ENCODE measurements at regions not wholly inside any gene's neighbourhood (a gene's known extent, or its start where the extent isn't known, plus 50 kb on each side); places are given as distances from the start of the nearest gene placed in this dataset.

DNA sequence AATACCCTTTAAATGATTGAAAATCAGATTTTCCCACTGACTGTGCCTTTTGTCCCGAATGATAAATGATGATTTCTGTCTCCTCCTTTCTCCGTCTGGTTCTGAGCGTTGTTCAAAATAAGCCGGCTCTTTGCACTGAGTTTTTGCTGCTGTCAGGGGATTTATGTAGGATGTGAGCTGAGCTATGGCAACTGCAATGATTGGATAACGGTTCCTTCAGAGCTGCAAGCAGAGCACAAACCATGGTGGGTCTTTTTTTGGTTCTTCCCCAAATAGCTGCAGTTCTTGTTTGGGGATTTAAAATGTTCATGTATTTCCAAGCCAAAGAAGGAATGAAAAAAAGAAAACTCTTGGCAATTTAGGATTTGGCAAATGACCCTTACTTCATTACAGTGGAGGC is 124.5 kb upstream of the CASK start:
- Histone ChIP-seq H3K4me1 (ENCODE audit: low read length) (no peaks in the 10 kb centered on the region), H3K79me2 (ENCODE audit: low read length) (no peaks in the 10 kb centered on the region), H3K4me2 (ENCODE audit: low read depth, low read length) (no peak overlapping the region), H3K9me3 (replicated peaks; ENCODE audit: insufficient read depth, low read length) (no peaks in the 10 kb centered on the region), H3K9me2 (replicated peaks; ENCODE audit: insufficient read depth, low read length) (no peaks in the 10 kb centered on the region), H3K27me3 (replicated peaks; ENCODE audit: insufficient read depth, low read length) (no peaks in the 10 kb centered on the region), H3F3A (ENCODE audit: insufficient read depth, low read length) (no peaks in the 10 kb centered on the region), H3K9ac (ENCODE audit: low read length) (no peak overlapping the region), H3K4me3 (ENCODE audit: low read length) (no peak overlapping the region), H3K36me3 (replicated peaks; ENCODE audit: insufficient read depth, low read length) (no peaks in the 10 kb centered on the region), H2AFZ (ENCODE audit: low read length) (no peak overlapping the region), H4K20me1 (ENCODE audit: insufficient read depth, low read length) (no peaks in the 10 kb centered on the region), H3K27ac (ENCODE audit: low read length) (no peak overlapping the region)
- DNase-seq: no peak
- TF ChIP-seq, protein P1, sequence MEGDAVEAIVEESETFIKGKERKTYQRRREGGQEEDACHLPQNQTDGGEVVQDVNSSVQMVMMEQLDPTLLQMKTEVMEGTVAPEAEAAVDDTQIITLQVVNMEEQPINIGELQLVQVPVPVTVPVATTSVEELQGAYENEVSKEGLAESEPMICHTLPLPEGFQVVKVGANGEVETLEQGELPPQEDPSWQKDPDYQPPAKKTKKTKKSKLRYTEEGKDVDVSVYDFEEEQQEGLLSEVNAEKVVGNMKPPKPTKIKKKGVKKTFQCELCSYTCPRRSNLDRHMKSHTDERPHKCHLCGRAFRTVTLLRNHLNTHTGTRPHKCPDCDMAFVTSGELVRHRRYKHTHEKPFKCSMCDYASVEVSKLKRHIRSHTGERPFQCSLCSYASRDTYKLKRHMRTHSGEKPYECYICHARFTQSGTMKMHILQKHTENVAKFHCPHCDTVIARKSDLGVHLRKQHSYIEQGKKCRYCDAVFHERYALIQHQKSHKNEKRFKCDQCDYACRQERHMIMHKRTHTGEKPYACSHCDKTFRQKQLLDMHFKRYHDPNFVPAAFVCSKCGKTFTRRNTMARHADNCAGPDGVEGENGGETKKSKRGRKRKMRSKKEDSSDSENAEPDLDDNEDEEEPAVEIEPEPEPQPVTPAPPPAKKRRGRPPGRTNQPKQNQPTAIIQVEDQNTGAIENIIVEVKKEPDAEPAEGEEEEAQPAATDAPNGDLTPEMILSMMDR (IDR thresholded peaks at IDR 0.05; ENCODE audit: low read length): no peak
- TF ChIP-seq EZH2 (optimal IDR thresholded peaks at IDR 0.05; ENCODE audit: low read depth, low read length) (no peak), EZH2phosphoT487 (IDR thresholded peaks at IDR 0.05; ENCODE audit: low read length) (no peak)

GRCh38 chrX:42028109-42028508 is 104.8 kb upstream of the CASK start:
- Histone ChIP-seq H3K27me3 (replicated peaks; ENCODE audit: insufficient read depth, low read length) (no peaks in the 10 kb centered on the region), H3K79me2 (ENCODE audit: low read length) (no peaks in the 10 kb centered on the region)

GRCh38 chrX:42027367-42028000 is 104.1 kb upstream of the CASK start:
- peak overlapping the region; percentile 47 for H3K27ac ChIP-seq (ENCODE audit: low read length)
- no peak overlapping the region for H3K4me3 ChIP-seq (ENCODE audit: low read length)
- no peaks in the 10 kb centered on the region for H3K9me3 ChIP-seq (replicated peaks; ENCODE audit: insufficient read depth, low read length)
- peaks cover 15% of the 10 kb centered on the region for H3F3A ChIP-seq (ENCODE audit: insufficient read depth, low read length)
- no peaks in the 10 kb centered on the region for H3K27me3 ChIP-seq (replicated peaks; ENCODE audit: insufficient read depth, low read length)
- no peak overlapping the region for H3K9ac ChIP-seq (ENCODE audit: low read length)
- no peak overlapping the region for H2AFZ ChIP-seq (ENCODE audit: low read length)
- TF ChIP-seq, protein P1 (IDR thresholded peaks at IDR 0.05; ENCODE audit: low read length): no peak
- TF ChIP-seq EZH2phosphoT487 (IDR thresholded peaks at IDR 0.05; ENCODE audit: low read length): no peak
- TF ChIP-seq EZH2 (optimal IDR thresholded peaks at IDR 0.05; ENCODE audit: low read depth, low read length): no peak
- DNase-seq: peak; percentile 85
- H3K4me2 ChIP-seq (ENCODE audit: low read depth, low read length): peak overlapping the region; percentile 13; the same call in 1 of the 2 replicates
- H4K20me1 ChIP-seq (ENCODE audit: insufficient read depth, low read length): no peaks in the 10 kb centered on the region
- no peaks in the 10 kb centered on the region for H3K36me3 ChIP-seq (replicated peaks; ENCODE audit: insufficient read depth, low read length)
- H3K79me2 ChIP-seq (ENCODE audit: low read length): no peaks in the 10 kb centered on the region
- H3K4me1 ChIP-seq (ENCODE audit: low read length): peaks cover 18% of the 10 kb centered on the region
- H3K9me2 ChIP-seq (replicated peaks; ENCODE audit: insufficient read depth, low read length): no peaks in the 10 kb centered on the region

More at GRCh38 chrX:42028109-42028508, 104.8 kb upstream of the CASK start:
- Histone ChIP-seq H4K20me1 (ENCODE audit: insufficient read depth, low read length) (no peaks in the 10 kb centered on the region), H3K27ac (ENCODE audit: low read length) (peak overlapping the region; percentile 47; the same call in 1 of the 2 replicates), H3K4me1 (ENCODE audit: low read length) (peaks cover 18% of the 10 kb centered on the region), H3K36me3 (replicated peaks; ENCODE audit: insufficient read depth, low read length) (no peaks in the 10 kb centered on the region), H3K9me2 (replicated peaks; ENCODE audit: insufficient read depth, low read length) (no peaks in the 10 kb centered on the region), H2AFZ (ENCODE audit: low read length) (no peak overlapping the region), H3K9me3 (replicated peaks; ENCODE audit: insufficient read depth, low read length) (no peaks in the 10 kb centered on the region), H3K4me3 (ENCODE audit: low read length) (no peak overlapping the region), H3K4me2 (ENCODE audit: low read depth, low read length) (peak overlapping the region; percentile 13; the same call in 1 of the 2 replicates), H3K9ac (ENCODE audit: low read length) (no peak overlapping the region), H3F3A (ENCODE audit: insufficient read depth, low read length) (peaks cover 15% of the 10 kb centered on the region)
- TF ChIP-seq, protein P1 (IDR thresholded peaks at IDR 0.05; ENCODE audit: low read length): no peak
- TF ChIP-seq EZH2phosphoT487 (IDR thresholded peaks at IDR 0.05; ENCODE audit: low read length) (no peak), EZH2 (optimal IDR thresholded peaks at IDR 0.05; ENCODE audit: low read depth, low read length) (no peak)
- DNase-seq: no peak

Data from MM.1S (cell line).